Hepatocyte (in vitro differentiated cells): ENCODE measurements at regions not wholly inside any gene's neighbourhood (a gene's known extent, or its start where the extent isn't known, plus 50 kb on each side); places are given as distances from the start of the nearest gene placed in this dataset.

Experiments used
- DNase-seq: peaks from one replicate; pipeline ENCODE4 v3.0.0-alpha.2; 2016; ENCODE audit warnings: low spot score
- H2AFZ ChIP-seq: fragments of 200-600 bp; sonication (generic); 2 replicates; pipeline ENCODE4 v1.6.0; 2016; ENCODE audit warnings: antibody characterized with exemption, mild to moderate bottlenecking
- H3K27ac ChIP-seq: fragments of 200-600 bp; sonication (generic); 2 replicates; pipeline ENCODE4 v1.5.1; 2016; ENCODE audit warnings: mild to moderate bottlenecking
- H3K27me3 ChIP-seq: fragments of 200-600 bp; sonication (generic); 2 replicates; pipeline ENCODE4 v1.6.1; 2016
- H3K36me3 ChIP-seq: fragments of 200-600 bp; sonication (generic); replicated peaks from 2 replicates; pipeline ENCODE4 v1.5.1; 2016; ENCODE audit warnings: low read depth; ENCODE audit not compliant: insufficient read depth
- H3K4me1 ChIP-seq: fragments of 200-600 bp; sonication (generic); 2 replicates; pipeline ENCODE4 v1.5.1; 2016; ENCODE audit warnings: mild to moderate bottlenecking, moderate library complexity; ENCODE audit not compliant: insufficient read depth
- H3K4me2 ChIP-seq: fragments of 200-600 bp; sonication (generic); 2 replicates; pipeline ENCODE4 v1.6.0; 2016
- H3K4me3 ChIP-seq: fragments of 200-600 bp; sonication (generic); 2 replicates; pipeline ENCODE4 v1.5.1; 2016; ENCODE audit warnings: mild to moderate bottlenecking
- H3K79me2 ChIP-seq: fragments of 200-600 bp; sonication (generic); 2 replicates; pipeline ENCODE4 v1.6.0; 2017; ENCODE audit warnings: mild to moderate bottlenecking
- H3K9me2 ChIP-seq: fragments of 200-600 bp; sonication (generic); replicated peaks from 2 replicates; pipeline ENCODE4 v1.6.0; 2017; ENCODE audit warnings: mild to moderate bottlenecking; ENCODE audit not compliant: insufficient read depth
- H3K9me3 ChIP-seq: fragments of 200-600 bp; sonication (generic); 2 replicates; pipeline ENCODE4 v1.5.1; 2016; ENCODE audit warnings: low read depth, mild to moderate bottlenecking
- H4K20me1 ChIP-seq: fragments of 200-600 bp; sonication (generic); 2 replicates; pipeline ENCODE4 v1.6.0; 2016; ENCODE audit warnings: mild to moderate bottlenecking; ENCODE audit not compliant: insufficient read depth, poor library complexity, severe bottlenecking
- CTCF ChIP-seq: fragments of 200-600 bp; sonication (generic); IDR thresholded peaks from 2 replicates; pipeline ENCODE4 v1.5.1; 2016; ENCODE audit warnings: antibody characterized with exemption, mild to moderate bottlenecking; ENCODE audit not compliant: poor library complexity
- EZH2 ChIP-seq: fragments of 200-600 bp; sonication (generic); IDR thresholded peaks from 2 replicates; pipeline ENCODE4 v1.6.1; 2016; ENCODE audit warnings: antibody characterized with exemption, mild to moderate bottlenecking, borderline replicate concordance
- EZH2phosphoT487 ChIP-seq: fragments of 200-600 bp; sonication (generic); IDR thresholded peaks from one replicate; pipeline ENCODE4 v1.6.1; 2018; ENCODE audit warnings: antibody characterized with exemption, mild to moderate bottlenecking, low read depth, moderate library complexity; ENCODE audit not compliant: unreplicated experiment, severe bottlenecking
- WGBS: methylation state at CpG from one replicate; pipeline ENCODE4 v1.1.6; 2016; ENCODE audit warnings: low lambda C conversion rate; ENCODE audit errors: missing lambda C conversion rate; 5-methylcytosine and 5-hydroxymethylcytosine counted together

DNA sequence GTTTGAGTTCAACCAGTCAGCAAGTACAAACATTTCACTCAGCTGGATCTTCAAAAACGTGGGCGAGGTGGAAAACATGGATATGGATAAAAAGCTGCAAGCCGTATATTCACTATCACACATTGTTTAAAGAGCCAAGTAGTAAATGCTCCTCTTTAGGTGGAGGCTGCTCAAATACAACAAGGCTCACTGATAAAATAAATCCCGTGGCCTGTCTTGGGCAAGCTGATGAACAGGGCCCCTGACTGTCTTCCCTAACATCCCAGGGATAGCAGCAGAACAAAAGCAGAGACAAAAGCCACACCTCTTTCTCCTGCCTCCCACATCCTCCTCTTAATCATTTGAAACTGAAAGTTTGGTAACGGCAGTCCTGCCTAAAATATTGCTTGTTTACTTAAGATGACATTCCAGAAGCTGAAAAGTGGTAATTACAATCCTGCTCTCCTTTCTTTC is 357.7 kb downstream of the TTLL7 start:
- H2AFZ ChIP-seq, result peak overlapping the region; percentile 5
- H3K4me2 ChIP-seq, result peak overlapping the region; percentile 67
- 15% methylated on average over 5 of the region's 5 CpGs for WGBS

DNA sequence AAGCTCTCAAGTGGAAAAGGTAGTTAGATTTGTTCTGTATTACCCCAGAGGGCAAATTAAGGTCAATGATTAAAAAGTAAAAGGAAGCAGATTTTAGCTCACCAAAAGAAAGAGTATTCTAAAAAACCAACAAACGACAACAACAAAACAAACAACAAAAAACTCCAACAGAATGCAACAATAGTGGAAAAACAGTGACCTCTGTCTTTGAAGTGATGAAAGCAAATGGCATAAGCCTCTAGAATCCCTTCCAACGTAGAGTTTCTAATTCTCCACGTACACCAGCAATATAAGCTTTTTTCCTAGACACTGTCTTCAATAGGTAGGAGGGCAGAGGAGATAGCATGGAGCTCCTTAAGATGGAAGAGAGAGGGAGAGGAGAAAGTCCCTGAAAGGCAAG is 359.1 kb downstream of the TTLL7 start:
- H3K4me1 ChIP-seq, result peaks cover 7% of the 10 kb centered on the region
- H3K4me2 ChIP-seq, result no peak overlapping the region
- WGBS, result 73% methylated on average over 3 of the region's 3 CpGs
- no peak overlapping the region for H2AFZ ChIP-seq
- H3K27me3 ChIP-seq, result no peaks in the 10 kb centered on the region
- no peaks in the 10 kb centered on the region for H4K20me1 ChIP-seq
- H3K79me2 ChIP-seq, result no peaks in the 10 kb centered on the region
- no peak for DNase-seq
- no peak overlapping the region for H3K27ac ChIP-seq
- no peaks in the 10 kb centered on the region for H3K9me2 ChIP-seq
- TF ChIP-seq EZH2, result no peak
- peak; percentile 13 for TF ChIP-seq CTCF
- TF ChIP-seq EZH2phosphoT487, result no peak
- H3K9me3 ChIP-seq, result no peaks in the 10 kb centered on the region
- no peak overlapping the region for H3K4me3 ChIP-seq
- H3K36me3 ChIP-seq, result no peaks in the 10 kb centered on the region

More for the DNA sequence above, 357.7 kb downstream of the TTLL7 start:
- TF ChIP-seq EZH2, result no peak
- no peaks in the 10 kb centered on the region for H3K36me3 ChIP-seq
- no peaks in the 10 kb centered on the region for H4K20me1 ChIP-seq
- no peaks in the 10 kb centered on the region for H3K79me2 ChIP-seq
- peak overlapping the region; percentile 54 for H3K27ac ChIP-seq
- peak; percentile 17 for DNase-seq
- H3K9me3 ChIP-seq, result no peaks in the 10 kb centered on the region
- no peak overlapping the region for H3K4me3 ChIP-seq
- H3K27me3 ChIP-seq, result no peaks in the 10 kb centered on the region
- H3K4me1 ChIP-seq, result peaks cover 7% of the 10 kb centered on the region
- no peaks in the 10 kb centered on the region for H3K9me2 ChIP-seq

- DNase-seq, result no peak
- no peak for TF ChIP-seq CTCF
- TF ChIP-seq EZH2phosphoT487, result no peak
- no peak for TF ChIP-seq EZH2
- no peaks in the 10 kb centered on the region for H3K27me3 ChIP-seq
- no peaks in the 10 kb centered on the region for H3K9me2 ChIP-seq
- no peaks in the 10 kb centered on the region for H3K36me3 ChIP-seq
- peaks cover 7% of the 10 kb centered on the region for H3K4me1 ChIP-seq
- no peaks in the 10 kb centered on the region for H4K20me1 ChIP-seq
- no peaks in the 10 kb centered on the region for H3K79me2 ChIP-seq
- H3K4me3 ChIP-seq, result no peak overlapping the region
- H3K9me3 ChIP-seq, result no peaks in the 10 kb centered on the region
- no peak overlapping the region for H3K4me2 ChIP-seq
- no peak overlapping the region for H3K27ac ChIP-seq
- no peak overlapping the region for H2AFZ ChIP-seq
These were observed 361.3 kb downstream of the TTLL7 start for GRCh38 chr1:83637586-83637985.

- WGBS, result 86% methylated on average over 5 of the region's 5 CpGs
These were observed 361.9 kb downstream of the TTLL7 start for GRCh38 chr1:83637009-83637408.

More at GRCh38 chr1:83637009-83637408, 361.9 kb downstream of the TTLL7 start:
- Histone ChIP-seq H4K20me1 (no peaks in the 10 kb centered on the region), H3K27me3 (no peaks in the 10 kb centered on the region), H3K4me3 (no peak overlapping the region), H3K9me3 (no peaks in the 10 kb centered on the region), H2AFZ (no peak overlapping the region), H3K79me2 (no peaks in the 10 kb centered on the region), H3K4me1 (peaks cover 7% of the 10 kb centered on the region), H3K36me3 (no peaks in the 10 kb centered on the region), H3K9me2 (no peaks in the 10 kb centered on the region), H3K27ac (no peak overlapping the region), H3K4me2 (no peak overlapping the region)
- no peak for DNase-seq
- TF ChIP-seq EZH2phosphoT487 (no peak), EZH2 (no peak), CTCF (no peak)
